ENCODE measurements at regions not wholly inside any gene's neighbourhood (a gene's known extent, or its start where the extent isn't known, plus 50 kb on each side); places are given as distances from the start of the nearest gene placed in this dataset.

DNA sequence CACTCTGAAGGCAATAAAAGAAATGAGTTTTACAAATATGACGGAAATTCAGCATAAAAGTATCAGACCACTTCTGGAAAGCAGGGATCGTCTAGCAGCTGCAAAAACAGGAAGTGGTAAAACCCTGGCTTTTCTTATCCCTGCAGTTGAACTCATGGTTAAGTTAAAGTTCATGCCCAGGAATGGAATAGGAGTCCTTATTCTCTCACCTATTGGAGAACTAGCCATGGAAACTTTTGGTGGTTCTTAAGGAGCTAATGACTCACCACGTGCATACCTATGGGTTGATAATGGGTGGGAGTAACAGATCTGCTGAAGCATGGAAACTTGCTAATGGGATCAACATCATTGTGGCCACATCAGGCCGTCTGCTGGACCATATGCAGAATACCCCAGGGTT is 93.5 kb upstream of the RGMB start:
- no peak for DNase-seq (ENCODE audit: extremely low spot score, unreplicated experiment)
- peaks cover 14% of the 10 kb centered on the region for H3K4me1 Mint-ChIP-seq (ENCODE audit: unreplicated experiment)
- TF ChIP-seq, protein P1, sequence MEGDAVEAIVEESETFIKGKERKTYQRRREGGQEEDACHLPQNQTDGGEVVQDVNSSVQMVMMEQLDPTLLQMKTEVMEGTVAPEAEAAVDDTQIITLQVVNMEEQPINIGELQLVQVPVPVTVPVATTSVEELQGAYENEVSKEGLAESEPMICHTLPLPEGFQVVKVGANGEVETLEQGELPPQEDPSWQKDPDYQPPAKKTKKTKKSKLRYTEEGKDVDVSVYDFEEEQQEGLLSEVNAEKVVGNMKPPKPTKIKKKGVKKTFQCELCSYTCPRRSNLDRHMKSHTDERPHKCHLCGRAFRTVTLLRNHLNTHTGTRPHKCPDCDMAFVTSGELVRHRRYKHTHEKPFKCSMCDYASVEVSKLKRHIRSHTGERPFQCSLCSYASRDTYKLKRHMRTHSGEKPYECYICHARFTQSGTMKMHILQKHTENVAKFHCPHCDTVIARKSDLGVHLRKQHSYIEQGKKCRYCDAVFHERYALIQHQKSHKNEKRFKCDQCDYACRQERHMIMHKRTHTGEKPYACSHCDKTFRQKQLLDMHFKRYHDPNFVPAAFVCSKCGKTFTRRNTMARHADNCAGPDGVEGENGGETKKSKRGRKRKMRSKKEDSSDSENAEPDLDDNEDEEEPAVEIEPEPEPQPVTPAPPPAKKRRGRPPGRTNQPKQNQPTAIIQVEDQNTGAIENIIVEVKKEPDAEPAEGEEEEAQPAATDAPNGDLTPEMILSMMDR (IDR thresholded peaks at IDR 0.05), result no peak
- no peaks in the 10 kb centered on the region for H3K27me3 Mint-ChIP-seq (ENCODE audit: unreplicated experiment)
- H3K27ac Mint-ChIP-seq (ENCODE audit: unreplicated experiment), result peak overlapping the region; percentile 37
- H3K9me3 Mint-ChIP-seq (ENCODE audit: unreplicated experiment), result peaks cover 13% of the 10 kb centered on the region
- peaks cover 3% of the 10 kb centered on the region for H3K36me3 Mint-ChIP-seq (ENCODE audit: unreplicated experiment)
- no peak overlapping the region for H3K4me3 Mint-ChIP-seq (ENCODE audit: unreplicated experiment)

DNA sequence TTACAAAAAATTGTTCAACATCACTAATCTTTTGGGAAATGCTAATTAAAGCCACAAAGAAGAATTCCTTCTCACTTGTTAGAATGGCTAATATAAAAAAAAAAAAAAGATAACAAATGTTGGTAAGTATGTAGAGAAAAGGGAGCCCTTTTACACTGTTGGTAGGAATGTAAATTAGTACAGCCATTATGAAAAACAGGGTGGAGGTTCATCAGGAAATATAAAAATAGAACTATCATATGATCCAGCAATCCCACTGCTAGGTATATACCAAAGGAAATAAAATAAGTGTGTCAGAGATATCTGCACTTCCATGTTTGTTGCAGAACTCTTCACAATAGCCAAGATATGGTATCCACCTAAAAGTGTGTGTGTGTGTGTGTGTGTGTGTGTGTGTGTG is 83.5 kb upstream of the RGMB start:
- no peaks in the 10 kb centered on the region for H3K36me3 Mint-ChIP-seq (ENCODE audit: unreplicated experiment)
- no peak overlapping the region for H3K4me3 Mint-ChIP-seq (ENCODE audit: unreplicated experiment)
- no peak overlapping the region for H3K27ac Mint-ChIP-seq (ENCODE audit: unreplicated experiment)
- TF ChIP-seq, protein P1 (IDR thresholded peaks at IDR 0.05), result no peak
- peaks cover 48% of the 10 kb centered on the region for H3K9me3 Mint-ChIP-seq (ENCODE audit: unreplicated experiment)
- no peak for DNase-seq (ENCODE audit: extremely low spot score, unreplicated experiment)
- no peaks in the 10 kb centered on the region for H3K27me3 Mint-ChIP-seq (ENCODE audit: unreplicated experiment)
- no peaks in the 10 kb centered on the region for H3K4me1 Mint-ChIP-seq (ENCODE audit: unreplicated experiment)

DNA sequence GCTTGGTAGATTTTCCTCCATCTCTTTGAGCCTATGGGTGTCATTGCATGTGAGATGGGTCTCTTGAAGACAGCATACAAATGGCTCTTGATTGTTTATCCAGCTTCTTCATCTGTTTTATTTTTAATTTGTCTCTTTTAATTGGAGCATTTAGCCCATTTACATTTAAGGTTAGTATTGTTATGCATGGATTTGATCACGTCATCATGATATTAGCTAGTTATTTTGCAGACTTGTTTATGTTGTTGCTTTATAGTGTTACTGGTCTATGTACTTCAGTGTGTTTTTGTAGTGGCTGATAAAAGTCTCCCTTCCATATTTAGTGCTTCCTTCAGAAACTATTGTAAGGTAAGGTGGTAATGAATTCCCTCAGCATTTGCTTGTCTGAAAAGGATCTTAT is 78.6 kb upstream of the RGMB start:
- no peaks in the 10 kb centered on the region for H3K36me3 Mint-ChIP-seq (ENCODE audit: unreplicated experiment)
- H3K9me3 Mint-ChIP-seq (ENCODE audit: unreplicated experiment), result peaks cover 30% of the 10 kb centered on the region
- no peaks in the 10 kb centered on the region for H3K4me1 Mint-ChIP-seq (ENCODE audit: unreplicated experiment)

DNA sequence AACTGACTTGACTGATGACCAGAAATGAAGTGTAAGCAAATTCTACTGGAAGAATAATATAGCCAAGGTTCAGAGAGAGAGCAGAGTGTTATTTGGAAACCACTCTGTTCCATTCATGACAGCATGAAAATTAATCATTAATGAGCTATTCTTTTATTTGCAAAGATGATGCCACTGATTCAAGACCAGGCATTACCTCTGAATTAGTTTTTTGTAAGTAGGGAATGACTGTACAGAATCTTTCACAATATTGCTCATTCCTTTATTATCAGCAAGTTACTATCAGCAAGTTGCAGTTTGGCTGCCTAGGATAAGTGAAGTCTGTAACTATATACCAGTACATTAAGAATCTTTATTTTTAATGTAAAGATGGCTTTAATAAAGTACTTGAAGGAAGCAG is 75.1 kb upstream of the RGMB start:
- Mint-ChIP-seq H3K9me3 (ENCODE audit: unreplicated experiment) (peaks cover 41% of the 10 kb centered on the region), H3K36me3 (ENCODE audit: unreplicated experiment) (peaks cover 5% of the 10 kb centered on the region), H3K4me1 (ENCODE audit: unreplicated experiment) (no peaks in the 10 kb centered on the region), H3K27ac (ENCODE audit: unreplicated experiment) (no peak overlapping the region), H3K27me3 (ENCODE audit: unreplicated experiment) (no peaks in the 10 kb centered on the region), H3K4me3 (ENCODE audit: unreplicated experiment) (no peak overlapping the region)
- DNase-seq (ENCODE audit: extremely low spot score, unreplicated experiment), result no peak
- TF ChIP-seq, protein P1 (IDR thresholded peaks at IDR 0.05), result no peak

More for the DNA sequence above, 78.6 kb upstream of the RGMB start:
- TF ChIP-seq, protein P1 (IDR thresholded peaks at IDR 0.05), result no peak
- Mint-ChIP-seq H3K27ac (ENCODE audit: unreplicated experiment) (no peak overlapping the region), H3K4me3 (ENCODE audit: unreplicated experiment) (no peak overlapping the region), H3K27me3 (ENCODE audit: unreplicated experiment) (no peaks in the 10 kb centered on the region)
- DNase-seq (ENCODE audit: extremely low spot score, unreplicated experiment), result no peak

DNA sequence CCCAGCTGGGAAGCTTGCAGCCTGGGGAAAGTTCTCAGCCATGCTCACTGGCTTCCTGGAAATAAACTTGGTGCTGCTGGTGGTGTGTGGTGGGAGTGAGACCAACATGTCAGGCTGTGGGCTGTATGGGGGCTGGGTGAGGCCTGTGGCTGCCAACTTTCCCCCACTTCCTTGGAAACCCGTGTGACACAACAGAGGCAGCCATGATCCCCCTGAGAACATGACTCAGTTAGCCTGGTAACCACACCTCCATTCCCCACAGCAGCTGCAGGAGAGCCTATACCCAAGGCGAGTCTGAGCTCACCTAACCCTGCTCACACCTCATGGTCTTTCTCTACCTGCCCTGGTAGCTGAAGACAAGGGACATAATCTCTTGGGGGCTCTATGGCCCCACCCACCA is 72.7 kb upstream of the RGMB start:
- peaks cover 7% of the 10 kb centered on the region for H3K36me3 Mint-ChIP-seq (ENCODE audit: unreplicated experiment)
- TF ChIP-seq, protein P1 (IDR thresholded peaks at IDR 0.05), result no peak
- H3K27me3 Mint-ChIP-seq (ENCODE audit: unreplicated experiment), result no peaks in the 10 kb centered on the region
- DNase-seq (ENCODE audit: extremely low spot score, unreplicated experiment), result no peak
- H3K4me3 Mint-ChIP-seq (ENCODE audit: unreplicated experiment), result no peak overlapping the region
- H3K9me3 Mint-ChIP-seq (ENCODE audit: unreplicated experiment), result peaks cover 39% of the 10 kb centered on the region
- no peaks in the 10 kb centered on the region for H3K4me1 Mint-ChIP-seq (ENCODE audit: unreplicated experiment)
- no peak overlapping the region for H3K27ac Mint-ChIP-seq (ENCODE audit: unreplicated experiment)

Measured in osteocyte (in vitro differentiated cells).